Astrocyte (in vitro differentiated cells and primary cell): ENCODE measurements at regions not wholly inside any gene's neighbourhood (a gene's known extent, or its start where the extent isn't known, plus 50 kb on each side); places are given as distances from the start of the nearest gene placed in this dataset.

Source experiments
- DNase-seq: peaks from one replicate; pipeline ENCODE4 v3.0.0-alpha.2; 2010; ENCODE audit warnings: low read depth
- FAIRE-seq: peaks from 2 replicates; lab custom pipeline; 2011; peaks lifted over from hg19 to GRCh38; lab: Jason Lieb, UNC
- H2AFZ ChIP-seq: 2 replicates; pipeline ENCODE4 v1.6.0; 2012; ENCODE audit warnings: low read depth, low read length, inconsistent platforms
- H3K27ac ChIP-seq: 2 replicates; pipeline ENCODE4 v1.5.1; 2011; ENCODE audit warnings: low read depth, low read length, inconsistent platforms
- H3K27me3 ChIP-seq: 2 replicates; pipeline ENCODE4 v1.6.0; 2011; ENCODE audit warnings: low read length, inconsistent platforms; ENCODE audit not compliant: insufficient read depth
- H3K36me3 ChIP-seq: 2 replicates; pipeline ENCODE4 v1.5.1; 2011; ENCODE audit warnings: low read length, inconsistent platforms; ENCODE audit not compliant: insufficient read depth
- H3K4me1 ChIP-seq: 2 replicates; pipeline ENCODE4 v1.5.1; 2011; ENCODE audit warnings: low read length, inconsistent platforms; ENCODE audit not compliant: insufficient read depth
- H3K4me2 ChIP-seq: 2 replicates; pipeline ENCODE4 v1.6.0; 2012; ENCODE audit warnings: low read length, inconsistent platforms
- H3K4me3 ChIP-seq: 2 replicates; pipeline ENCODE4 v1.5.1; 2011; ENCODE audit warnings: low read depth, mild to moderate bottlenecking, low read length, inconsistent platforms; ENCODE audit not compliant: insufficient read depth
- H3K79me2 ChIP-seq: 2 replicates; pipeline ENCODE4 v1.6.0; 2012; ENCODE audit warnings: mild to moderate bottlenecking, low read length, inconsistent platforms; ENCODE audit not compliant: insufficient read depth
- H3K9ac ChIP-seq: 2 replicates; pipeline ENCODE4 v1.6.0; 2012; ENCODE audit warnings: mild to moderate bottlenecking, low read length, inconsistent platforms
- H3K9me3 ChIP-seq: 2 replicates; pipeline ENCODE4 v1.5.1; 2012; ENCODE audit warnings: low read depth, mild to moderate bottlenecking, low read length, inconsistent platforms; ENCODE audit not compliant: insufficient read depth
- H4K20me1 ChIP-seq: 2 replicates; pipeline ENCODE4 v1.6.0; 2012; ENCODE audit warnings: low read length, inconsistent platforms; ENCODE audit not compliant: insufficient read depth
- H3K27ac Mint-ChIP-seq: one replicate; pipeline ENCODE4 v1.8.0; 2021; ENCODE audit warnings: mild to moderate bottlenecking, mixed read lengths; ENCODE audit not compliant: unreplicated experiment
- H3K27me3 Mint-ChIP-seq: one replicate; pipeline ENCODE4 v1.8.0; 2021; ENCODE audit warnings: low read depth, mixed read lengths; ENCODE audit not compliant: unreplicated experiment
- H3K36me3 Mint-ChIP-seq: one replicate; pipeline ENCODE4 v1.8.0; 2021; ENCODE audit warnings: low read depth, mixed read lengths; ENCODE audit not compliant: unreplicated experiment
- H3K4me1 Mint-ChIP-seq: one replicate; pipeline ENCODE4 v1.8.0; 2021; ENCODE audit warnings: low read depth, mixed read lengths; ENCODE audit not compliant: unreplicated experiment
- H3K4me3 Mint-ChIP-seq: one replicate; pipeline ENCODE4 v1.8.0; 2021; ENCODE audit warnings: mild to moderate bottlenecking, moderate library complexity, mixed read lengths; ENCODE audit not compliant: unreplicated experiment
- H3K9me3 Mint-ChIP-seq: one replicate; pipeline ENCODE4 v1.8.0; 2021; ENCODE audit warnings: mild to moderate bottlenecking, mixed read lengths; ENCODE audit not compliant: unreplicated experiment
- EZH2 ChIP-seq: IDR thresholded peaks from 2 replicates; pipeline ENCODE4 v1.6.1; 2012; ENCODE audit warnings: mild to moderate bottlenecking, low read length, inconsistent platforms; ENCODE audit not compliant: insufficient read depth
- TF ChIP-seq, protein P1 (sequence below): IDR thresholded peaks from 2 replicates; pipeline ENCODE4 v1.5.1; 2011; ENCODE audit warnings: low read depth, mild to moderate bottlenecking, inconsistent platforms, low read length, moderate library complexity; ENCODE audit not compliant: insufficient read depth

- Histone ChIP-seq H3K4me3 (no peak overlapping the region), H3K79me2 (no peaks in the 10 kb centered on the region), H3K9ac (no peak overlapping the region), H3K27ac (no peak overlapping the region), H3K36me3 (no peaks in the 10 kb centered on the region), H3K9me3 (peaks cover 20% of the 10 kb centered on the region), H3K4me1 (no peaks in the 10 kb centered on the region), H3K27me3 (no peaks in the 10 kb centered on the region), H4K20me1 (no peaks in the 10 kb centered on the region), H3K4me2 (no peak overlapping the region), H2AFZ (no peak overlapping the region)
- TF ChIP-seq, protein P1, sequence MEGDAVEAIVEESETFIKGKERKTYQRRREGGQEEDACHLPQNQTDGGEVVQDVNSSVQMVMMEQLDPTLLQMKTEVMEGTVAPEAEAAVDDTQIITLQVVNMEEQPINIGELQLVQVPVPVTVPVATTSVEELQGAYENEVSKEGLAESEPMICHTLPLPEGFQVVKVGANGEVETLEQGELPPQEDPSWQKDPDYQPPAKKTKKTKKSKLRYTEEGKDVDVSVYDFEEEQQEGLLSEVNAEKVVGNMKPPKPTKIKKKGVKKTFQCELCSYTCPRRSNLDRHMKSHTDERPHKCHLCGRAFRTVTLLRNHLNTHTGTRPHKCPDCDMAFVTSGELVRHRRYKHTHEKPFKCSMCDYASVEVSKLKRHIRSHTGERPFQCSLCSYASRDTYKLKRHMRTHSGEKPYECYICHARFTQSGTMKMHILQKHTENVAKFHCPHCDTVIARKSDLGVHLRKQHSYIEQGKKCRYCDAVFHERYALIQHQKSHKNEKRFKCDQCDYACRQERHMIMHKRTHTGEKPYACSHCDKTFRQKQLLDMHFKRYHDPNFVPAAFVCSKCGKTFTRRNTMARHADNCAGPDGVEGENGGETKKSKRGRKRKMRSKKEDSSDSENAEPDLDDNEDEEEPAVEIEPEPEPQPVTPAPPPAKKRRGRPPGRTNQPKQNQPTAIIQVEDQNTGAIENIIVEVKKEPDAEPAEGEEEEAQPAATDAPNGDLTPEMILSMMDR = no peak
- TF ChIP-seq EZH2 = no peak
- Mint-ChIP-seq H3K4me3 (no peak overlapping the region), H3K9me3 (peaks cover 8% of the 10 kb centered on the region), H3K36me3 (no peaks in the 10 kb centered on the region), H3K4me1 (peaks cover 3% of the 10 kb centered on the region), H3K27ac (no peak overlapping the region), H3K27me3 (peaks cover 21% of the 10 kb centered on the region)
- no peak for DNase-seq
- no peak for FAIRE-seq
Observed at GRCh38 chr1:5375481-5375880, 616.7 kb downstream of the NPHP4 start.

DNA sequence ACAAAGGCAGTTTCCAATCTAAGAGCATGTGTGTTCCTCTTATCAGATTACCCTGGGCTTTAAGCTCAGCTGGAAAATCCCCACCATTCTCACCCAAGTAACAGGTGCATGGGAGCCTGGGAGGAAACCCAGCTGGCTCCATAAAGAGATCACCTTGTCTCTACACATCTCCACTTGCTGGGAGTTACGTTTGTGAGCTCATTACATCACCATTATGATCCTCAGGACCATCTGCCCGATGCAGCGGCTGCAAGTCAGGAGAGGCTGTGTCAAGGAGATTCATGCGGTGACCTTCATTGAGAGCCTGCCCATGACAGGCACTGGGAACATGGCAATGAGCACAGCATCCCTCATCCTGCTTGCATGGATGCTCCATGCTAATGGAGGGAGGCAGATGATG lies 618.0 kb downstream of the NPHP4 start:
- H3K4me3 ChIP-seq = no peak overlapping the region
- peaks cover 14% of the 10 kb centered on the region for H3K9me3 ChIP-seq
- Mint-ChIP-seq H3K36me3 (no peaks in the 10 kb centered on the region), H3K9me3 (peaks cover 6% of the 10 kb centered on the region), H3K27me3 (peaks cover 19% of the 10 kb centered on the region), H3K4me3 (no peak overlapping the region), H3K4me1 (no peaks in the 10 kb centered on the region), H3K27ac (no peak overlapping the region)
- no peaks in the 10 kb centered on the region for H3K36me3 ChIP-seq
- no peak overlapping the region for H3K9ac ChIP-seq
- FAIRE-seq = no peak
- TF ChIP-seq, protein P1 = no peak
- TF ChIP-seq EZH2 = no peak
- H3K4me1 ChIP-seq = no peaks in the 10 kb centered on the region
- no peak overlapping the region for H2AFZ ChIP-seq
- H3K27me3 ChIP-seq = no peaks in the 10 kb centered on the region
- no peaks in the 10 kb centered on the region for H4K20me1 ChIP-seq
- H3K27ac ChIP-seq = no peak overlapping the region
- DNase-seq = no peak
- no peak overlapping the region for H3K4me2 ChIP-seq
- H3K79me2 ChIP-seq = no peaks in the 10 kb centered on the region

GRCh38 chr1:5373281-5373680 lies 618.9 kb downstream of the NPHP4 start:
- Histone ChIP-seq H3K27ac (no peak overlapping the region), H3K4me1 (no peaks in the 10 kb centered on the region), H2AFZ (no peak overlapping the region), H3K79me2 (no peaks in the 10 kb centered on the region), H4K20me1 (no peaks in the 10 kb centered on the region), H3K27me3 (no peaks in the 10 kb centered on the region), H3K9me3 (peaks cover 16% of the 10 kb centered on the region), H3K4me2 (no peak overlapping the region), H3K36me3 (no peaks in the 10 kb centered on the region), H3K9ac (no peak overlapping the region), H3K4me3 (no peak overlapping the region)
- Mint-ChIP-seq H3K27ac (no peak overlapping the region), H3K36me3 (no peaks in the 10 kb centered on the region), H3K27me3 (peaks cover 16% of the 10 kb centered on the region), H3K4me1 (no peaks in the 10 kb centered on the region), H3K9me3 (peaks cover 6% of the 10 kb centered on the region), H3K4me3 (no peak overlapping the region)
- TF ChIP-seq, protein P1 = no peak
- TF ChIP-seq EZH2 = no peak
- DNase-seq (no peak), FAIRE-seq (no peak)
